H1 (cell line): ENCODE measurements at regions not wholly inside any gene's neighbourhood (a gene's known extent, or its start where the extent isn't known, plus 50 kb on each side); places are given as distances from the start of the nearest gene placed in this dataset.

ENCODE experiments used
- CTCF ChIA-PET: fragments of 300-600 bp; sonication (Branson Sonifier 250); formaldehyde crosslinking; loops from one replicate; lab custom pipeline; 2021; ENCODE audit not compliant: partially characterized antibody; lab: Charles Lee
- POLR2A ChIA-PET: fragments of 300-600 bp; sonication (Branson Sonifier 250); formaldehyde crosslinking; loops from one replicate; lab custom pipeline; 2021; ENCODE audit warnings: inconsistent platforms; ENCODE audit not compliant: partially characterized antibody; lab: Charles Lee
- DNase-seq, 2 experiments: peaks; one replicate each; pipeline versions ENCODE4 v3.0.0 to v3.0.0-alpha.2; 2010 to 2022; ENCODE audit warnings: low spot score in 2 of 2, low read depth in 1 of 2, mixed read lengths in 1 of 2
- FAIRE-seq: peaks from 2 replicates; lab custom pipeline; 2011; peaks lifted over from hg19 to GRCh38; lab: Jason Lieb, UNC
- H2AFZ ChIP-seq: 2 replicates; pipeline ENCODE4 v1.8.1; 2012; ENCODE audit warnings: low read length, inconsistent platforms
- H2AK5ac ChIP-seq: 2 replicates; pipeline ENCODE4 v1.6.1; 2013; ENCODE audit warnings: low read depth, low read length
- H2BK120ac ChIP-seq: replicated peaks from 2 replicates; pipeline ENCODE3; 2013; ENCODE audit warnings: low read depth, low read length, inconsistent platforms
- H2BK12ac ChIP-seq: 2 replicates; pipeline ENCODE4 v1.6.1; 2013; ENCODE audit warnings: low read depth, low read length
- H2BK15ac ChIP-seq: 2 replicates; pipeline ENCODE4 v1.6.1; 2013; ENCODE audit warnings: low read length
- H2BK20ac ChIP-seq: 2 replicates; pipeline ENCODE4 v1.6.1; 2013; ENCODE audit warnings: low read length
- H2BK5ac ChIP-seq: 2 replicates; pipeline ENCODE4 v1.6.1; 2013; ENCODE audit warnings: low read depth, low read length
- H3K14ac ChIP-seq: 2 replicates; pipeline ENCODE4 v1.6.1; 2013; ENCODE audit warnings: inconsistent platforms; ENCODE audit not compliant: insufficient read length
- H3K18ac ChIP-seq: 2 replicates; pipeline ENCODE4 v1.6.1; 2013; ENCODE audit warnings: low read length; ENCODE audit errors: extremely low read depth
- H3K23ac ChIP-seq: 2 replicates; pipeline ENCODE4 v1.6.1; 2013; ENCODE audit warnings: inconsistent platforms; ENCODE audit not compliant: insufficient read length
- H3K23me2 ChIP-seq: 2 replicates; pipeline ENCODE4 v1.6.1; 2013; ENCODE audit warnings: low read depth, low read length
- H3K27ac ChIP-seq: 2 replicates; pipeline ENCODE4 v1.6.1; 2011; ENCODE audit warnings: low read depth, low read length, inconsistent platforms
- H3K27me3 ChIP-seq, 4 experiments: replicated peaks in 1 of 4; 1 replicate in 1 of 4; 2 replicates in 3 of 4; pipeline versions ENCODE4 v1.6.1 to v1.8.1; 2011 to 2013; ENCODE audit warnings: low read length in 3 of 4, mild to moderate bottlenecking in 3 of 4, inconsistent platforms in 2 of 4, mixed read lengths in 2 of 4, moderate library complexity in 1 of 4; ENCODE audit not compliant: control insufficient read depth in 3 of 4, insufficient read depth in 3 of 4; ENCODE audit errors: extremely low read depth in 1 of 4
- H3K36me3 ChIP-seq, 4 experiments: 2 replicates each; pipeline versions ENCODE4 v1.6.1 to v1.8.1; 2011 to 2013; ENCODE audit warnings: mild to moderate bottlenecking in 4 of 4, low read length in 3 of 4, moderate library complexity in 2 of 4, control low read depth in 1 of 4, inconsistent platforms in 1 of 4; ENCODE audit not compliant: insufficient read depth in 4 of 4, control insufficient read depth in 2 of 4
- H3K4ac ChIP-seq: replicated peaks from 2 replicates; pipeline ENCODE3; 2013; ENCODE audit warnings: low read length, low read depth, mixed read lengths, inconsistent platforms; ENCODE audit not compliant: insufficient read length
- H3K4me1 ChIP-seq, 4 experiments: replicated peaks in 1 of 4; 1 replicate in 1 of 4; 2 replicates in 3 of 4; pipeline versions ENCODE4 v1.6.1 to v1.8.1; 2011 to 2013; ENCODE audit warnings: low read length in 3 of 4, inconsistent platforms in 2 of 4, mixed read lengths in 1 of 4; ENCODE audit not compliant: insufficient read depth in 4 of 4, control insufficient read depth in 3 of 4
- H3K4me2 ChIP-seq, 2 experiments: 2 replicates each; pipeline versions ENCODE4 v1.6.1 to v1.8.1; 2011 to 2013; ENCODE audit warnings: low read depth in 2 of 2, low read length in 2 of 2, control low read depth in 1 of 2, inconsistent platforms in 1 of 2, mild to moderate bottlenecking in 1 of 2; ENCODE audit not compliant: insufficient read depth in 1 of 2
- H3K4me3 ChIP-seq, 4 experiments: fragments of 200-600, 300-600 bp in 1 of 4; sonication (generic), shearing (Covaris generic), sonication (Bioruptor Twin) in 1 of 4; 2 replicates each; pipeline versions ENCODE4 v1.5.1 to v1.8.1; 2011 to 2016; ENCODE audit warnings: low read length in 4 of 4, low read depth in 3 of 4, control low read depth in 2 of 4, inconsistent platforms in 2 of 4, mild to moderate bottlenecking in 2 of 4, mixed read lengths in 1 of 4, moderate library complexity in 1 of 4; ENCODE audit not compliant: insufficient read depth in 2 of 4; ENCODE audit errors: extremely low read depth in 1 of 4
- H3K56ac ChIP-seq: replicated peaks from 2 replicates; pipeline ENCODE3; 2013; ENCODE audit warnings: low read depth, mild to moderate bottlenecking, mixed read lengths, low read length, inconsistent platforms; ENCODE audit not compliant: insufficient read length
- H3K79me1 ChIP-seq: 2 replicates; pipeline ENCODE4 v1.6.1; 2013; ENCODE audit warnings: low read depth, low read length, control low read depth
- H3K79me2 ChIP-seq, 2 experiments: 2 replicates each; pipeline versions ENCODE4 v1.6.1 to v1.8.1; 2012 to 2013; ENCODE audit warnings: low read length in 2 of 2, mild to moderate bottlenecking in 2 of 2, inconsistent platforms in 1 of 2; ENCODE audit not compliant: insufficient read depth in 2 of 2, control insufficient read depth in 1 of 2
- H3K9ac ChIP-seq, 4 experiments: replicated peaks in 1 of 4; 1 replicate in 1 of 4; 2 replicates in 3 of 4; pipeline versions ENCODE4 v1.6.1 to v1.8.1; 2011 to 2013; ENCODE audit warnings: low read depth in 3 of 4, low read length in 3 of 4, control low read depth in 2 of 4, mild to moderate bottlenecking in 2 of 4, moderate library complexity in 2 of 4, inconsistent platforms in 1 of 4; ENCODE audit errors: extremely low read depth in 1 of 4
- H3K9me3 ChIP-seq, 2 experiments: 2 replicates each; pipeline versions ENCODE4 v1.6.1 to v1.8.1; 2012 to 2013; ENCODE audit warnings: mild to moderate bottlenecking in 2 of 2, moderate library complexity in 2 of 2, control low read depth in 1 of 2, inconsistent platforms in 1 of 2, low read depth in 1 of 2, low read length in 1 of 2, mixed read lengths in 1 of 2; ENCODE audit not compliant: insufficient read depth in 2 of 2
- H4K20me1 ChIP-seq, 2 experiments: replicated peaks in 1 of 2; 2 replicates each; pipeline versions ENCODE3 to v1.8.1; 2011 to 2013; ENCODE audit warnings: inconsistent platforms in 2 of 2, low read length in 2 of 2, mild to moderate bottlenecking in 1 of 2; ENCODE audit not compliant: insufficient read depth in 2 of 2, control insufficient read depth in 1 of 2
- H4K5ac ChIP-seq: 2 replicates; pipeline ENCODE4 v1.6.1; 2013; ENCODE audit warnings: low read length, low read depth, mixed read lengths, inconsistent platforms; ENCODE audit not compliant: insufficient read length
- H4K8ac ChIP-seq: 2 replicates; pipeline ENCODE4 v1.8.0; 2013; ENCODE audit warnings: mild to moderate bottlenecking, moderate library complexity, low read length, inconsistent platforms; ENCODE audit not compliant: insufficient read depth; ENCODE audit errors: extremely low read depth
- H4K91ac ChIP-seq: replicated peaks from 2 replicates; pipeline ENCODE3; 2013; ENCODE audit warnings: low read length, mixed read lengths, inconsistent platforms; ENCODE audit not compliant: insufficient read length
- ASH2L ChIP-seq: fragments of 200-600, 300-600 bp; sonication (generic); IDR thresholded peaks from one replicate; pipeline ENCODE4 v1.7.1; 2017; ENCODE audit warnings: low read length
- CBX8 ChIP-seq: fragments of 300-800, 300-1000 bp; sonication (generic); IDR thresholded peaks from 2 replicates; pipeline ENCODE4 v1.7.1; 2016; ENCODE audit warnings: low read depth, low read length, borderline replicate concordance
- EGR1 ChIP-seq: IDR thresholded peaks from 2 replicates; pipeline ENCODE4 v1.6.1; 2011; ENCODE audit warnings: low read depth, low read length, borderline replicate concordance
- FOSL1 ChIP-seq: IDR thresholded peaks from 2 replicates; pipeline ENCODE4 v1.6.1; 2011; ENCODE audit warnings: mild to moderate bottlenecking, low read depth, low read length, moderate library complexity; ENCODE audit not compliant: insufficient read depth
- GTF2F1 ChIP-seq: IDR thresholded peaks from 2 replicates; pipeline ENCODE4 v1.6.1; 2012; ENCODE audit warnings: low read depth, low read length, improper control_type of control experiment, borderline replicate concordance
- KDM1A ChIP-seq: fragments of 200-600, 300-600 bp; sonication (generic); IDR thresholded peaks from 2 replicates; pipeline ENCODE4 v1.7.1; 2016; ENCODE audit warnings: mild to moderate bottlenecking, low read length, borderline replicate concordance
- MAFK ChIP-seq: IDR thresholded peaks from 2 replicates; pipeline ENCODE4 v1.6.1; 2012; ENCODE audit warnings: low read depth, mild to moderate bottlenecking, improper control_type of control experiment, low read length
- PHF8 ChIP-seq: fragments of 200-600 bp; sonication (generic); conservative IDR thresholded peaks from 2 replicates; pipeline ENCODE4 v1.7.1; 2012; ENCODE audit warnings: low read depth, mild to moderate bottlenecking, inconsistent platforms, low read length, moderate library complexity
- RXRA ChIP-seq: IDR thresholded peaks from 2 replicates; pipeline ENCODE4 v1.6.1; 2011; ENCODE audit warnings: low read depth, mild to moderate bottlenecking, low read length, moderate library complexity; ENCODE audit not compliant: insufficient read depth
- SAP30 ChIP-seq: fragments of 300-600 bp; sonication (generic); IDR thresholded peaks from 2 replicates; pipeline ENCODE4 v1.7.1; 2012; ENCODE audit warnings: low read length, moderate library complexity, mild to moderate bottlenecking, inconsistent platforms; ENCODE audit not compliant: insufficient read depth, insufficient replicate concordance
- SP1 ChIP-seq: IDR thresholded peaks from 2 replicates; pipeline ENCODE4 v1.6.1; 2011; ENCODE audit warnings: low read depth, low read length
- SRF ChIP-seq: IDR thresholded peaks from 2 replicates; pipeline ENCODE4 v1.6.1; 2011; ENCODE audit warnings: mild to moderate bottlenecking, low read depth, low read length, moderate library complexity
- TCF12 ChIP-seq: IDR thresholded peaks from 2 replicates; pipeline ENCODE4 v1.6.1; 2011; ENCODE audit warnings: low read depth, mild to moderate bottlenecking, low read length
- USF2 ChIP-seq: IDR thresholded peaks from 2 replicates; pipeline ENCODE4 v1.6.1; 2011; ENCODE audit warnings: low read length, improper control_type of control experiment
- WGBS, 2 experiments: shearing (Covaris generic) in 1 of 2; methylation state at CpG; one replicate each; pipeline versions ENCODE4 v1.1.6 to v1.1.7; 2013 to 2015; ENCODE audit warnings: low lambda C conversion rate in 2 of 2, mixed read lengths in 2 of 2, inconsistent platforms in 1 of 2, low coverage in 1 of 2, missing lambda C conversion rate in 1 of 2; ENCODE audit not compliant: insufficient replicate concordance in 2 of 2, insufficient coverage in 1 of 2, insufficient read length in 1 of 2; ENCODE audit errors: extremely low coverage in 1 of 2, missing lambda C conversion rate in 1 of 2; 5-methylcytosine and 5-hydroxymethylcytosine counted together

GRCh38 chr9:135189497-135189896 is 102.0 kb downstream of the OLFM1 start:
- Histone ChIP-seq H3K9me3 (no peaks in the 10 kb centered on the region), H4K91ac (no peak overlapping the region), H3K23me2 (peaks cover 2% of the 10 kb centered on the region; the same call in 1 of the 2 replicates), H3K4ac (no peak overlapping the region), H3K4me3 (no peak overlapping the region), H3K27ac (no peak overlapping the region), H3K9ac (no peak overlapping the region), H2BK5ac (no peak overlapping the region), H2BK12ac (no peak overlapping the region), H4K5ac (no peak overlapping the region), H3K23ac (no peak overlapping the region), H4K20me1 (peaks cover 0 to 2% of the 10 kb centered on the region in 2 experiments), H2BK15ac (no peak overlapping the region), H4K8ac (no peak overlapping the region), H3K56ac (no peak overlapping the region), H2BK120ac (no peak overlapping the region), H3K36me3 (no peaks in the 10 kb centered on the region), H3K18ac (no peak overlapping the region), H3K27me3 (no peaks in the 10 kb centered on the region; a peak in 3 of 7 replicates), H3K79me1 (no peaks in the 10 kb centered on the region), H2AFZ (no peak overlapping the region), H3K4me1 (no peaks in the 10 kb centered on the region; a peak in 2 of 7 replicates), H3K14ac (no peak overlapping the region), H2BK20ac (no peak overlapping the region), H3K4me2 (no peak overlapping the region), H2AK5ac (no peak overlapping the region), H3K79me2 (no peaks in the 10 kb centered on the region)
- FAIRE-seq (no peak), DNase-seq (no peak)
- 95% methylated on average over 5 of the region's 5 CpGs; no CpG with 5 or more reads in 1 of the 2 experiments for WGBS, 2 experiments
- CTCF ChIA-PET: no interaction called here
- POLR2A ChIA-PET: no interaction called here
- no peak for TF ChIP-seq FOSL1
- TF ChIP-seq GTF2F1: no peak
- TF ChIP-seq TCF12: no peak
- no peak for TF ChIP-seq EGR1
- no peak for TF ChIP-seq SAP30
- no peak for TF ChIP-seq PHF8
- no peak for TF ChIP-seq KDM1A
- no peak for TF ChIP-seq ASH2L
- TF ChIP-seq SP1: no peak
- no peak for TF ChIP-seq RXRA
- no peak for TF ChIP-seq CBX8
- TF ChIP-seq SRF: no peak
- no peak for TF ChIP-seq MAFK
- TF ChIP-seq USF2: no peak
